K562 (cell line): ENCODE measurements at regions not wholly inside any gene's neighbourhood (a gene's known extent, or its start where the extent isn't known, plus 50 kb on each side); places are given as distances from the start of the nearest gene placed in this dataset.

ENCODE experiments used
- ATAC-seq: fragments of 200-7000 bp; cut with Tn5 transposase; 3 replicates; pipeline ENCODE4 v1.9.1; 2020; ENCODE audit warnings: moderate library complexity
- BruUV-seq: library from RNA; stranded (reverse); fragments of 400-500 nt; replicated peaks from 2 replicates; lab custom pipeline; 2021; lab: Mats Ljungman, UMichigan
- CTCF ChIA-PET: fragments of 300-600 bp; formaldehyde crosslinking; extraction: SDS; loops from one replicate; lab custom pipeline; 2021; ENCODE audit warnings: low intra/inter-chr PET ratio; lab: Yijun Ruan, JAX
- POLR2A ChIA-PET: fragments of 300-600, 350-650 bp; sonication (Branson Sonifier 250); formaldehyde crosslinking; extraction: SDS; loops from one replicate; lab custom pipeline; 2021; ENCODE audit warnings: antibody characterized with exemption, inconsistent platforms; lab: Yijun Ruan, JAX
- DNase-seq, 4 experiments: peaks; one replicate each; pipeline versions ENCODE4 v3.0.0 to v3.0.0-alpha.2; 2011 to 2018; ENCODE audit warnings: low spot score in 3 of 4, mixed read lengths in 3 of 4; ENCODE audit errors: extremely low read depth in 1 of 4
- FAIRE-seq: peaks from 2 replicates; lab custom pipeline; 2011; peaks lifted over from hg19 to GRCh38; lab: Jason Lieb, UNC
- H2AFZ ChIP-seq: 2 replicates; pipeline ENCODE4 v1.6.0; 2011; ENCODE audit warnings: low read depth, low read length, control low read depth, inconsistent platforms
- H3K27ac ChIP-seq: fragments of 200-600 bp; 3 replicates; pipeline ENCODE4 v1.8.0; 2011; ENCODE audit warnings: low read depth, mild to moderate bottlenecking, control low read depth, inconsistent platforms, low read length, moderate library complexity, mixed read lengths; ENCODE audit errors: extremely low read depth
- H3K27me3 ChIP-seq, 2 experiments: fragments of 300-600 bp in 1 of 2; 2 replicates in 1 of 2; 3 replicates in 1 of 2; pipeline versions ENCODE4 v1.6.0 to v1.8.0; 2011; ENCODE audit warnings: inconsistent platforms in 2 of 2, low read length in 2 of 2, mild to moderate bottlenecking in 1 of 2, mixed read lengths in 1 of 2, moderate library complexity in 1 of 2; ENCODE audit not compliant: control insufficient read depth in 2 of 2, insufficient read depth in 2 of 2
- H3K36me3 ChIP-seq: fragments of 300-600 bp; 3 replicates; pipeline ENCODE4 v1.8.0; 2011; ENCODE audit warnings: mild to moderate bottlenecking, low read length, inconsistent platforms; ENCODE audit not compliant: control insufficient read depth, insufficient read depth
- H3K4me1 ChIP-seq, 2 experiments: fragments of 200-600 bp in 1 of 2; replicated peaks in 1 of 2; 2 replicates in 1 of 2; 3 replicates in 1 of 2; pipeline versions ENCODE4 v1.5.1 to v1.8.0; 2011; ENCODE audit warnings: inconsistent platforms in 2 of 2, low read length in 2 of 2, mild to moderate bottlenecking in 1 of 2, mixed read lengths in 1 of 2, moderate library complexity in 1 of 2; ENCODE audit not compliant: control insufficient read depth in 2 of 2, insufficient read depth in 2 of 2
- H3K4me2 ChIP-seq: 2 replicates; pipeline ENCODE4 v1.6.1; 2011; ENCODE audit warnings: low read length, control low read depth, inconsistent platforms, mixed read lengths; ENCODE audit not compliant: insufficient read depth
- H3K4me3 ChIP-seq: fragments of 200-600 bp; sonication (generic), shearing (Covaris generic); 2 replicates; pipeline ENCODE4 v1.5.1; 2016; ENCODE audit warnings: control low read depth, inconsistent platforms
- H3K79me2 ChIP-seq: fragments of 200-600 bp; 3 replicates; pipeline ENCODE4 v1.8.0; 2011; ENCODE audit warnings: low read length, inconsistent platforms; ENCODE audit not compliant: control insufficient read depth, insufficient read depth
- H3K9ac ChIP-seq, 2 experiments: 2 replicates each; pipeline versions ENCODE4 v1.6.0 to v1.6.1; 2011; ENCODE audit warnings: low read depth in 2 of 2, low read length in 2 of 2, control low read depth in 1 of 2, inconsistent platforms in 1 of 2, mild to moderate bottlenecking in 1 of 2, mixed read lengths in 1 of 2; ENCODE audit not compliant: insufficient read depth in 1 of 2
- H3K9me1 ChIP-seq: one replicate; pipeline ENCODE4 v1.6.0; 2011; ENCODE audit warnings: inconsistent platforms, mild to moderate bottlenecking, low read length, moderate library complexity; ENCODE audit not compliant: control insufficient read depth, insufficient read depth
- H3K9me3 ChIP-seq: replicated peaks from 2 replicates; pipeline ENCODE4 v1.5.1; 2011; ENCODE audit warnings: low read depth, low read length, inconsistent platforms; ENCODE audit not compliant: control insufficient read depth, insufficient read depth
- H4K20me1 ChIP-seq: replicated peaks from 2 replicates; pipeline ENCODE4 v1.6.1; 2011; ENCODE audit warnings: low read length, inconsistent platforms, mixed read lengths; ENCODE audit not compliant: control insufficient read depth, insufficient read depth
- BDP1 ChIP-seq: IDR thresholded peaks from 3 replicates; pipeline ENCODE4 v1.6.1; 2011; ENCODE audit not compliant: insufficient read length, insufficient read depth
- ETS1 ChIP-seq: conservative IDR thresholded peaks from 2 replicates; pipeline ENCODE4 v1.6.1; 2011; ENCODE audit warnings: low read depth, mild to moderate bottlenecking, low read length; ENCODE audit not compliant: control insufficient read depth
- ETV5 ChIP-seq: sonication (generic); formaldehyde crosslinking; IDR thresholded peaks from 2 replicates; pipeline ENCODE4 v1.4.0; 2020; ENCODE audit warnings: low read depth, mild to moderate bottlenecking, missing genetic modification reagents
- MAZ ChIP-seq, 2 experiments: fragments of 450-650 bp in 1 of 2; sonication (generic) in 1 of 2; formaldehyde crosslinking; IDR thresholded peaks in 1 of 2; conservative IDR thresholded peaks in 1 of 2; 2 replicates each; pipeline versions ENCODE4 v1.4.0 to v1.5.0; 2020; ENCODE audit warnings: mild to moderate bottlenecking in 1 of 2, missing genetic modification reagents in 1 of 2
- NFATC3 ChIP-seq: fragments of 450-650 bp; IDR thresholded peaks from 2 replicates; pipeline ENCODE4 v1.6.1; 2017; ENCODE audit warnings: mild to moderate bottlenecking
- NR2F6 ChIP-seq: fragments of 450-650 bp; formaldehyde crosslinking; IDR thresholded peaks from 2 replicates; pipeline ENCODE4 v1.4.0; 2020; ENCODE audit warnings: mild to moderate bottlenecking
- PCBP1 ChIP-seq: fragments of 200-400 bp; formaldehyde crosslinking; IDR thresholded peaks from 2 replicates; pipeline ENCODE4 v1.6.1; 2018; ENCODE audit warnings: mild to moderate bottlenecking, low read depth, low read length; ENCODE audit not compliant: poor library complexity, severe bottlenecking
- SMARCA4 ChIP-seq: fragments of 450-650 bp; IDR thresholded peaks from 2 replicates; pipeline ENCODE4 v1.6.1; 2016
- SRSF3 ChIP-seq: fragments of 200-400 bp; formaldehyde crosslinking; IDR thresholded peaks from 2 replicates; pipeline ENCODE4 v1.6.1; 2016; ENCODE audit warnings: mild to moderate bottlenecking, low read length, moderate library complexity; ENCODE audit not compliant: insufficient read depth
- U2AF1 ChIP-seq: fragments of 200-400 bp; formaldehyde crosslinking; optimal IDR thresholded peaks from 2 replicates; pipeline ENCODE3; 2017; ENCODE audit warnings: mild to moderate bottlenecking, low read depth, low read length, moderate library complexity
- ZBTB2 ChIP-seq: fragments of 450-650 bp; IDR thresholded peaks from 2 replicates; pipeline ENCODE4 v1.6.1; 2016; ENCODE audit warnings: antibody characterized with exemption
- ZNF140 ChIP-seq: fragments of 250-450 bp; sonication (Bioruptor Pico); IDR thresholded peaks from 2 replicates; pipeline ENCODE4 v1.8.0; 2021; ENCODE audit warnings: moderate library complexity, mild to moderate bottlenecking, inconsistent platforms
- ZNF274 ChIP-seq: IDR thresholded peaks from 2 replicates; pipeline ENCODE4 v1.6.1; 2011; ENCODE audit warnings: low read depth, mild to moderate bottlenecking, low read length, moderate library complexity, borderline replicate concordance
- WGBS: fragments of 100-300 bp; shearing (Covaris generic); methylation state at CpG from one replicate; pipeline ENCODE4 v1.1.6; 2016; ENCODE audit warnings: low coverage, mixed read lengths; ENCODE audit not compliant: insufficient coverage; ENCODE audit errors: missing lambda C conversion rate; 5-methylcytosine and 5-hydroxymethylcytosine counted together
- in situ Hi-C: fragments of 300-500 bp; cut with MboI; formaldehyde crosslinking; loops from 4 replicates; pipeline ENCODE4 v1.15.0; 2018; ENCODE audit warnings: inconsistent platforms, mixed read lengths
- intact Hi-C: fragments of 100-400 bp; cut with micrococcal nuclease; formaldehyde crosslinking; loops from 2 replicates; pipeline ENCODE4 v1.14.2; 2022
- TF ChIP-seq, protein P1 (sequence below): fragments of 250-450 bp; sonication (Bioruptor Pico); IDR thresholded peaks from 2 replicates; pipeline ENCODE4 v1.5.0; 2021; ENCODE audit warnings: mild to moderate bottlenecking, moderate library complexity
- TF ChIP-seq, protein P2 (sequence below): IDR thresholded peaks from 2 replicates; pipeline ENCODE4 v1.6.1; 2014; ENCODE audit warnings: antibody characterized with exemption

DNA sequence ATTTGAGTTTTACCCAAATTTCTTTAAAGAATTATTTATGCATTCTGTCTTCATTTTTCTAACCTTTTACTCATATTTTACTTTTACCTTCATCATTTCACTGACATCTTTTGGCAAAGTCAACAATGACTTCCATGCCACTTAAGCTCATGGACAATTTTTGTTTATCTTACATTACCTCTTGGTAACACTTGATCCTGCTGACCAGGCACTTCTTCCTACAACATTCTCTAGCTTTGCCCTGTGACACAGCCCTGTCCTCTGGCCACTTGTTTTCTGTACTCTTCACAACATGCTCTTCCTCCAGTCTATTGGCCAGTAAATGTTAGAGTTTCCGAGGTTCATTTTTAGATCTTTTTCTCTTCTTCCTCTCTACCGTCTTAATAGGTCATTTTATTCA, 377.2 kb downstream of the SUCLA2 start:
- DNase-seq (no peak), FAIRE-seq (no peak), ATAC-seq (no peak)
- Histone ChIP-seq H3K9me3 (no peaks in the 10 kb centered on the region), H3K9me1 (no peaks in the 10 kb centered on the region), H2AFZ (no peak overlapping the region), H4K20me1 (no peaks in the 10 kb centered on the region), H3K36me3 (no peaks in the 10 kb centered on the region), H3K4me3 (no peak overlapping the region), H3K9ac (no peak overlapping the region), H3K4me2 (no peak overlapping the region), H3K4me1 (no peaks in the 10 kb centered on the region), H3K27ac (no peak overlapping the region), H3K79me2 (no peaks in the 10 kb centered on the region), H3K27me3 (no peaks in the 10 kb centered on the region)
- no TSS peak for BruUV-seq
- intact Hi-C loops = no loop called here
- ChIA-PET POLR2A (no interaction called here), CTCF (no interaction called here)
- WGBS = 0% methylated on average over 2 of the region's 2 CpGs
- in situ Hi-C loops = no loop called here
- TF ChIP-seq NFATC3 (no peak), ZBTB2 (no peak), ZNF140 (CRISPR knock-in tag) (no peak), PCBP1 (no peak), ETV5 (no peak), SRSF3 (no peak), U2AF1 (no peak), BDP1 (no peak), MAZ (CRISPR knock-in tag; conservative IDR thresholded peaks at IDR 0.05 in 1 of 2, IDR thresholded peaks at IDR 0.05 in 1 of 2) (no peak), ZNF274 (no peak), ETS1 (no peak), NR2F6 (CRISPR knock-in tag) (no peak), SMARCA4 (no peak)
- TF ChIP-seq, protein P1, sequence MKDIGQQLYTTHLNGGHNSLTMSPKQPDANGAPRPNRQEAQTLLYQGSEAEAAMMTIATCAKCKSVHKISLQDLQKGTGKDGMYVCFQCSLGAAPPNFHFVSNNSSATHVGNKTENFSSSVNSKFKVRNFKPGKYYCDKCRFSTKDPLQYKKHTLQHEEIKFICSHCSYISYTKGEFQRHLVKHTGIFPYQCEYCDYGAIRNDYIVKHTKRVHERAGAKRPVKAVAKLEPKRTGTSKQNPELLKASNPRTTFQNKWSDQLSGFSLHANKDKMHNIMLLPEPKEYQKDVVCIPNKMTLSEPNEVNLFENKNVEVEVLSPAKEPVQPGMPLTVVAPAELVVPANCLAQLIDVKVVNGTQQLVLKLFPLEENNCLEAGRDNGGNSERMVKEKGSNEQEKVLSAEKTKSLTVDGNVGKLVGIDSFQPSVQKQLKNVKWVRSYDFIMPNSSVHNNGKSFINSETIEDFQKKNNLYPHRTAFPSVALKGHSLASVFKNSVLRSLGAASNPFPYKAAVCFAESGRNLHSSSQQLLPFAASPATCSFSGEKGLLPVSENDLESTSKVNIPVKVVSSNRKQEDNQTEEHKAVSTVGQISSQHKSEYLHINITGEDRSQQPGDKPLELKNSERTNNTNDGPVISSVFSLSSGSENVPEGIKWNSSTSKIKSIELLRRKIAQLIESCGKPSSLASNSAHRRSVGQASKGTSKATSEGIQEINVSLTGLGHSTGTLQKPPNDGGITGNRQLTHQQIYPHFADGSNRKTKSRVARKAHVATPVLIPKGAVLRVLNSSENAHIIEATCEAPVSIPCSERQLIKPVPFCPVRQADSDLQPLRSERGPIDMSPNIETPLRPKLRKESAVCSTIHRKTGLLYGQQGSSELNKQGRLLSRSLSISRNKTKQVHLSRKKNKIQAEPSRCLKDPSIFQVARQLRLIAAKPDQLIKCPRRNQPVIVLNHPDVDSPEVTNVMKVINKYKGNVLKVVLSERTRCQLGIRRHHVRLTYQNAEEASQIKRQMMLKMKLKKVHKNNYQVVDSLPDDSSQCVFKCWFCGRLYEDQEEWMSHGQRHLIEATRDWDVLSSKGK = no peak
- TF ChIP-seq, protein P2, sequence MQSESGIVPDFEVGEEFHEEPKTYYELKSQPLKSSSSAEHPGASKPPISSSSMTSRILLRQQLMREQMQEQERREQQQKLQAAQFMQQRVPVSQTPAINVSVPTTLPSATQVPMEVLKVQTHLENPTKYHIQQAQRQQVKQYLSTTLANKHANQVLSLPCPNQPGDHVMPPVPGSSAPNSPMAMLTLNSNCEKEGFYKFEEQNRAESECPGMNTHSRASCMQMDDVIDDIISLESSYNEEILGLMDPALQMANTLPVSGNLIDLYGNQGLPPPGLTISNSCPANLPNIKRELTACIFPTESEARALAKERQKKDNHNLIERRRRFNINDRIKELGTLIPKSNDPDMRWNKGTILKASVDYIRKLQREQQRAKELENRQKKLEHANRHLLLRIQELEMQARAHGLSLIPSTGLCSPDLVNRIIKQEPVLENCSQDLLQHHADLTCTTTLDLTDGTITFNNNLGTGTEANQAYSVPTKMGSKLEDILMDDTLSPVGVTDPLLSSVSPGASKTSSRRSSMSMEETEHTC = no peak
